Neural progenitor cell (in vitro differentiated cells): ENCODE measurements at regions not wholly inside any gene's neighbourhood (a gene's known extent, or its start where the extent isn't known, plus 50 kb on each side); places are given as distances from the start of the nearest gene placed in this dataset.
A peak's percentile ranks its signal among the peaks of the same experiment; 100 is the strongest.
"Not testable (repeated sequence)": the region's sequence is repeated elsewhere in the genome, so short reads cannot be mapped to it uniquely, and the experiment has no call there.

Source experiments
- DNase-seq: peaks from one replicate; pipeline ENCODE4 v3.0.0-alpha.2; 2016; ENCODE audit warnings: low spot score
- H2AFZ ChIP-seq: fragments of 200-600 bp; sonication (generic); replicated peaks from 2 replicates; pipeline ENCODE4 v1.6.1; 2016; ENCODE audit warnings: antibody characterized with exemption
- H3F3A ChIP-seq: fragments of 200-600 bp; sonication (generic); 2 replicates; pipeline ENCODE4 v1.6.1; 2016; ENCODE audit warnings: antibody characterized with exemption, low read depth
- H3K27ac ChIP-seq: fragments of 200-600 bp; sonication (generic); 2 replicates; pipeline ENCODE4 v1.5.1; 2016; ENCODE audit warnings: mild to moderate bottlenecking
- H3K27me3 ChIP-seq: fragments of 200-600 bp; sonication (generic); 2 replicates; pipeline ENCODE4 v1.6.1; 2016; ENCODE audit warnings: mild to moderate bottlenecking, moderate library complexity
- H3K36me3 ChIP-seq: fragments of 200-600 bp; sonication (generic); 2 replicates; pipeline ENCODE4 v1.5.1; 2016
- H3K4me1 ChIP-seq: fragments of 200-600 bp; sonication (generic); 2 replicates; pipeline ENCODE4 v1.6.1; 2016; ENCODE audit warnings: mixed run types
- H3K4me2 ChIP-seq: fragments of 200-600 bp; sonication (generic); 2 replicates; pipeline ENCODE4 v1.6.1; 2016
- H3K4me3 ChIP-seq: fragments of 200-600 bp; sonication (generic); 2 replicates; pipeline ENCODE4 v1.5.1; 2016
- H3K79me2 ChIP-seq: fragments of 200-600 bp; sonication (generic); 2 replicates; pipeline ENCODE4 v1.6.1; 2016; ENCODE audit warnings: low read depth
- H3K9ac ChIP-seq: fragments of 200-600 bp; sonication (generic); 2 replicates; pipeline ENCODE4 v1.6.1; 2016
- H3K9me3 ChIP-seq: fragments of 200-600 bp; sonication (generic); 2 replicates; pipeline ENCODE4 v1.5.1; 2016; ENCODE audit warnings: low read depth
- H4K20me1 ChIP-seq: fragments of 200-600 bp; sonication (generic); 2 replicates; pipeline ENCODE4 v1.6.1; 2016; ENCODE audit warnings: low read depth
- H3K27ac Mint-ChIP-seq: 3 replicates; pipeline ENCODE4 v1.8.0; 2021; ENCODE audit warnings: mixed read lengths
- H3K27me3 Mint-ChIP-seq: 2 replicates; pipeline ENCODE4 v1.8.0; 2022; ENCODE audit warnings: low read depth, mild to moderate bottlenecking, inconsistent platforms, moderate library complexity, mixed read lengths; ENCODE audit not compliant: insufficient read depth
- H3K36me3 Mint-ChIP-seq: 3 replicates; pipeline ENCODE4 v1.8.0; 2021; ENCODE audit warnings: mixed read lengths
- H3K4me1 Mint-ChIP-seq: 3 replicates; pipeline ENCODE4 v1.8.0; 2021; ENCODE audit warnings: mixed read lengths
- H3K4me3 Mint-ChIP-seq: 3 replicates; pipeline ENCODE4 v1.8.0; 2021; ENCODE audit warnings: mild to moderate bottlenecking, moderate library complexity, mixed read lengths
- H3K9me3 Mint-ChIP-seq: 3 replicates; pipeline ENCODE4 v1.8.0; 2020; ENCODE audit warnings: mixed read lengths
- CTCF ChIP-seq: fragments of 200-600 bp; sonication (generic); IDR thresholded peaks from 2 replicates; pipeline ENCODE4 v1.5.1; 2017; ENCODE audit warnings: antibody characterized with exemption, mild to moderate bottlenecking
- EZH2 ChIP-seq: fragments of 200-600 bp; sonication (generic); IDR thresholded peaks from 2 replicates; pipeline ENCODE4 v1.6.1; 2017; ENCODE audit warnings: antibody characterized with exemption, mild to moderate bottlenecking, moderate library complexity
- EZH2phosphoT487 ChIP-seq: fragments of 200-600 bp; sonication (generic); IDR thresholded peaks from 2 replicates; pipeline ENCODE4 v1.6.1; 2017; ENCODE audit warnings: antibody characterized with exemption

DNA sequence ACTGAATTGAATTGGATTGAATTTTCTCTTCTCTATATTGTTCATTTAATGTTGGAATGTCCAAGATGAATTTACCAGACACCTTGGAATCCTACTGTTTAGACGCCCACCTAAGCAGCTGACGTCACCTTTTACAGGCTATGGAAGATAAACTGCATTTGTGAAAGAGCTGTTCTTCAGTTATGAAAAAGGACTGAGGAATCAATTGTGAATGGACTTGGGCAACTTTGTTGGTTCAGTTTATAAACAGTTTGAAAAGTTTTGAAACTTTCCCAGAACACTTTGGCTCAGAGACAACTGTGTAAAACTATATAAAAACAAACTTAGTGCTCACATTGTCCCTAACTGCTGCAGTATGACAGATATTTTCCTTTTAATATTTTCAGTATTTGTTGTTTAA is 590.8 kb upstream of the SPRY2 start:
- Histone ChIP-seq H3K9ac (no peak overlapping the region), H3K79me2 (no peaks in the 10 kb centered on the region), H4K20me1 (no peaks in the 10 kb centered on the region), H3K4me2 (no peak overlapping the region), H3F3A (no peaks in the 10 kb centered on the region), H3K27me3 (no peaks in the 10 kb centered on the region), H3K4me3 (no peak overlapping the region), H3K27ac (no peak overlapping the region), H3K4me1 (no peaks in the 10 kb centered on the region), H2AFZ (no peak overlapping the region), H3K36me3 (no peaks in the 10 kb centered on the region), H3K9me3 (no peaks in the 10 kb centered on the region)
- TF ChIP-seq EZH2 = no peak
- TF ChIP-seq CTCF = no peak
- no peaks in the 10 kb centered on the region for H3K4me1 Mint-ChIP-seq
- DNase-seq = no peak
- no peaks in the 10 kb centered on the region for H3K36me3 Mint-ChIP-seq
- H3K4me3 Mint-ChIP-seq = no peak overlapping the region
- H3K9me3 Mint-ChIP-seq = peaks cover 3% of the 10 kb centered on the region
- H3K27ac Mint-ChIP-seq = no peak overlapping the region
- H3K27me3 Mint-ChIP-seq = no peaks in the 10 kb centered on the region

- Histone ChIP-seq H3K36me3 (no peaks in the 10 kb centered on the region), H3K9ac (no peak overlapping the region), H3F3A (no peaks in the 10 kb centered on the region), H3K4me3 (no peak overlapping the region), H3K9me3 (no peaks in the 10 kb centered on the region), H3K4me2 (no peak overlapping the region), H3K79me2 (no peaks in the 10 kb centered on the region), H2AFZ (no peak overlapping the region), H3K4me1 (no peaks in the 10 kb centered on the region), H4K20me1 (no peaks in the 10 kb centered on the region), H3K27ac (no peak overlapping the region), H3K27me3 (no peaks in the 10 kb centered on the region)
- Mint-ChIP-seq H3K4me3 (no peak overlapping the region), H3K27me3 (no peaks in the 10 kb centered on the region), H3K9me3 (peaks cover 3% of the 10 kb centered on the region), H3K27ac (no peak overlapping the region), H3K4me1 (no peaks in the 10 kb centered on the region), H3K36me3 (no peaks in the 10 kb centered on the region)
- DNase-seq = no peak
- TF ChIP-seq EZH2phosphoT487 (no peak), CTCF (no peak), EZH2 (no peak)
Measured at GRCh38 chr13:80931118-80931517, 590.2 kb upstream of the SPRY2 start.

DNA sequence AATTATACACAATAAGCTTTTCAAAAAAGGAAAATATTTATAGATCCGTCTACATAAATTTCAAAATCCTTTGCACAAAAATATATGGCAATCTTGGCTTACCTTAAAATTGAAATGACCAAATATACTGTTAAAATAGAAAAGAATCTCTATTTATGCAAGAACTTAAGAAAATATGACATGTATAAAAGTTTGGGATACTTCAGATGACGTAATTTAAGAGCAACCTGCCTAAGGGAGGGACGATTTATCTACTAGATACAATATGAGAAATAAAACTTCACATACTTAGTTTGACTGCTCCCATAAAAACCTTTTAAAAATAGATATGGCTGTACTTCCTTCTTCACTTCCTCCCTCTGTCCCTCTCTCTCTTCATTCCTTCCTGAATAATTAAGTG is 587.3 kb upstream of the SPRY2 start:
- H3K36me3 Mint-ChIP-seq = no peaks in the 10 kb centered on the region
- H3K4me1 Mint-ChIP-seq = no peaks in the 10 kb centered on the region
- no peak overlapping the region for H3K4me3 Mint-ChIP-seq
- Histone ChIP-seq H3K36me3 (no peaks in the 10 kb centered on the region), H3K79me2 (no peaks in the 10 kb centered on the region), H3K4me1 (no peaks in the 10 kb centered on the region), H3K27ac (no peak overlapping the region), H2AFZ (peak overlapping the region; percentile 61), H3K27me3 (no peaks in the 10 kb centered on the region), H3K9ac (no peak overlapping the region), H3K9me3 (no peaks in the 10 kb centered on the region), H3K4me2 (no peak overlapping the region), H4K20me1 (no peaks in the 10 kb centered on the region), H3F3A (no peaks in the 10 kb centered on the region), H3K4me3 (no peak overlapping the region)
- no peaks in the 10 kb centered on the region for H3K27me3 Mint-ChIP-seq
- H3K27ac Mint-ChIP-seq = no peak overlapping the region
- no peak for TF ChIP-seq EZH2
- TF ChIP-seq EZH2phosphoT487 = no peak
- TF ChIP-seq CTCF = no peak
- H3K9me3 Mint-ChIP-seq = peaks cover 2% of the 10 kb centered on the region
- no peak for DNase-seq

DNA sequence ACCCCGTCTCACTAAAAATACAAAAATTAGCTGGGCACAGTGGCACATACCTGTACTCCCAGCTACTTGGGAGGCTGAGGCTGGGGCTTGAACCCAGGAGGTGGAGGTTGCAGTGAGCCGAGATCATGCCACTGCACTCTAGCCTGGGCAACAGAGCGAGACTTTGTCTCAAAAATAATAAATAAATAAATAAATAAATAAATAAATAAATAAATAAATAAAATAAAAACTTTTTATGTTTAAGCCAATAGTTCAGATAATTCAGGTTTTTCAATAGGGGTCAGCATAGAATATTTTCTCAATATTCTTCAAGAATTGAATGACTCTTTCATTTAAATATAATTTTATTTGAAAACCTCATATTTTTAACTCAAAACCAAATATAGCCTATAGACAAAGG is 585.1 kb upstream of the SPRY2 start:
- H3K4me3 Mint-ChIP-seq = not testable (repeated sequence)

More for the DNA sequence above, 585.1 kb upstream of the SPRY2 start:
- not testable (repeated sequence) for H3F3A ChIP-seq, H3K9ac ChIP-seq, H3K36me3 ChIP-seq, H3K4me3 ChIP-seq, H3K4me2 ChIP-seq, H4K20me1 ChIP-seq, H3K27ac ChIP-seq, DNase-seq, H3K4me1 ChIP-seq, H2AFZ ChIP-seq, H3K27me3 Mint-ChIP-seq, H3K9me3 Mint-ChIP-seq, H3K4me1 Mint-ChIP-seq, H3K9me3 ChIP-seq, H3K79me2 ChIP-seq, H3K27me3 ChIP-seq, H3K36me3 Mint-ChIP-seq, H3K27ac Mint-ChIP-seq
